Renal pelvis (tissue), 1 donor: ENCODE measurements at regions not wholly inside any gene's neighbourhood (a gene's known extent, or its start where the extent isn't known, plus 50 kb on each side); places are given as distances from the start of the nearest gene placed in this dataset.

ENCODE experiments used
- DNase-seq: peaks from one replicate; pipeline ENCODE4 v3.0.0-alpha.2; 2013

- DNase-seq: no peak
Observed at GRCh38 chr14:71202881-71203280, 295.6 kb downstream of the PCNX1 start.

- no peak for DNase-seq
Observed at GRCh38 chr14:71203306-71203705, 296.0 kb downstream of the PCNX1 start.

GRCh38 chr14:71204231-71204630, 297.0 kb downstream of the PCNX1 start:
- no peak for DNase-seq

- no peak for DNase-seq
Observed at GRCh38 chr14:71204768-71205167, 297.5 kb downstream of the PCNX1 start.

- no peak for DNase-seq
Observed at GRCh38 chr14:71206123-71206522, 298.9 kb downstream of the PCNX1 start.

GRCh38 chr14:71206766-71207371, 299.6 kb downstream of the PCNX1 start:
- DNase-seq: no peak

- no peak for DNase-seq
Observed at GRCh38 chr14:71208702-71209357, 301.6 kb downstream of the PCNX1 start.

- DNase-seq: no peak
Observed at GRCh38 chr14:71209888-71210287, 302.6 kb downstream of the PCNX1 start.

- no peak for DNase-seq
Observed at GRCh38 chr14:71212093-71212492, 304.8 kb downstream of the PCNX1 start.

GRCh38 chr14:71212683-71213107, 305.4 kb downstream of the PCNX1 start:
- DNase-seq: no peak

GRCh38 chr14:71214241-71214640, 307.0 kb downstream of the PCNX1 start:
- no peak for DNase-seq

- no peak for DNase-seq
Observed at GRCh38 chr14:71220462-71220861, 313.2 kb downstream of the PCNX1 start.

GRCh38 chr14:71221119-71221518, 313.9 kb downstream of the PCNX1 start:
- DNase-seq: no peak

GRCh38 chr14:71225113-71225512, 317.9 kb downstream of the PCNX1 start:
- no peak for DNase-seq

- DNase-seq: no peak
Observed at GRCh38 chr14:71228711-71229110, 321.5 kb downstream of the PCNX1 start.

- no peak for DNase-seq
Observed at GRCh38 chr14:71229875-71230274, 322.6 kb downstream of the PCNX1 start.

GRCh38 chr14:71230897-71231296, 323.6 kb downstream of the PCNX1 start:
- DNase-seq: no peak

- no peak for DNase-seq
Observed at GRCh38 chr14:71231521-71232393, 324.5 kb downstream of the PCNX1 start.

- no peak for DNase-seq
Observed at GRCh38 chr14:71232506-71232905, 325.2 kb downstream of the PCNX1 start.

- DNase-seq: no peak
Observed at GRCh38 chr14:71235875-71236274, 328.6 kb downstream of the PCNX1 start.

GRCh38 chr14:71236487-71236886, 329.2 kb downstream of the PCNX1 start:
- no peak for DNase-seq

GRCh38 chr14:71237556-71237955, 330.3 kb downstream of the PCNX1 start:
- no peak for DNase-seq

GRCh38 chr14:71238835-71239234, 331.6 kb downstream of the PCNX1 start:
- DNase-seq: no peak
